Kidney (tissue), 13 donors: ENCODE measurements at regions not wholly inside any gene's neighbourhood (a gene's known extent, or its start where the extent isn't known, plus 50 kb on each side); places are given as distances from the start of the nearest gene placed in this dataset.

Experiments used
- DNase-seq, 5 donors: peaks; one replicate each; pipeline ENCODE4 v3.0.0-alpha.2; 2013 to 2020
- FAIRE-seq: peaks from 2 replicates; lab custom pipeline; 2012; peaks lifted over from hg19 to GRCh38; lab: Jason Lieb, UNC
- H3K27ac ChIP-seq, 2 donors: one replicate each; pipeline ENCODE4 v1.7.0; 2013; ENCODE audit warnings: low read depth in 2 of 2, low read length in 2 of 2, inconsistent platforms in 1 of 2
- H3K27me3 ChIP-seq: one replicate; pipeline ENCODE4 v1.7.1; 2013; ENCODE audit warnings: low read length, inconsistent platforms; ENCODE audit not compliant: control insufficient read depth, insufficient read depth
- H3K36me3 ChIP-seq, 3 donors: one replicate each; pipeline versions ENCODE4 v1.7.0 to v1.7.1; 2013; ENCODE audit warnings: low read length in 3 of 3, control low read depth in 1 of 3, inconsistent platforms in 1 of 3; ENCODE audit not compliant: insufficient read depth in 3 of 3, control insufficient read depth in 2 of 3
- H3K4me1 ChIP-seq, 3 donors: one replicate each; pipeline versions ENCODE4 v1.7.0 to v1.7.1; 2013; ENCODE audit warnings: low read length in 3 of 3, inconsistent platforms in 1 of 3, low read depth in 1 of 3; ENCODE audit not compliant: control insufficient read depth in 2 of 3, insufficient read depth in 2 of 3
- H3K4me3 ChIP-seq, 3 donors: one replicate each; pipeline versions ENCODE4 v1.7.0 to v1.8.1; 2013; ENCODE audit warnings: low read length in 3 of 3, control low read depth in 1 of 3, inconsistent platforms in 1 of 3
- H3K9ac ChIP-seq, 3 donors: one replicate each; pipeline versions ENCODE4 v1.7.0 to v1.7.1; 2013; ENCODE audit warnings: low read length in 3 of 3, control low read depth in 1 of 3, inconsistent platforms in 1 of 3
- H3K9me3 ChIP-seq, 3 donors: one replicate each; pipeline versions ENCODE4 v1.7.0 to v1.7.1; 2013; ENCODE audit warnings: low read length in 3 of 3, control low read depth in 1 of 3, inconsistent platforms in 1 of 3; ENCODE audit not compliant: control insufficient read depth in 2 of 3, insufficient read depth in 1 of 3
- intact Hi-C: fragments of 100-400 bp; cut with DNase I; formaldehyde crosslinking; loops from one replicate; pipeline ENCODE4 v1.11.1; 2022
- TF ChIP-seq, protein P1 (sequence below): IDR thresholded peaks from 3 replicates; pipeline ENCODE4 v1.5.1; 2012; ENCODE audit warnings: mild to moderate bottlenecking, moderate library complexity, borderline replicate concordance; ENCODE audit not compliant: insufficient read depth; ENCODE audit errors: extremely low read depth
- donor health status: control.
- donor health status: control.
- donor health status: control.
- donor health status: control.
- donor health status: control.
- donor health status: DM: yes; HTN: yes; CAD: no.
- donor health status: Normal renal cell carcinoma (clear cell type).

DNA sequence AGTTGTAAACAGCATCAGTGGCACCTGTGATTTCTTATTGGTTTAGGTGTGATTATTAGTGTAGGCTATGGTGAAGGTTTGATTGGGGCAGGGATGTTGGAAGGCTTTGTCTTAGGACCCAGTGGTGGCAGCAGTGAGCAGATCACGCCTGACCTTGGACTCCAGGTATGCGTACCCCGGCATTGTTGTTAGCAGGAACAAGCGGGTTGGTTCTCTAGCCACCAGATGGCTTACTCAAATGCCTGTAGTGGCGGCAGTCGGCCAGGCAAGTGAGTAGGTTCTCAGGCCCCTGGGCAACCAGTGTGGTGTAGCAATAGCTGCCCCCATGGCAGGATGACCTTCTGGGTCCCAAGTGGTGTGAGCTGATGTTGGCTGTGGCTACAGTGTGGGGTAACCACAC, 558.3 kb downstream of the KCNJ3 start:
- Histone ChIP-seq H3K9ac (no peak overlapping the region), H3K27ac (no peak overlapping the region), H3K27me3 (no peaks in the 10 kb centered on the region), H3K4me1 (no peaks in the 10 kb centered on the region), H3K4me3 (no peak overlapping the region), H3K36me3 (no peaks in the 10 kb centered on the region), H3K9me3 (no peaks in the 10 kb centered on the region)
- intact Hi-C loops = no loop called here
- no peak for FAIRE-seq
- TF ChIP-seq, protein P1, sequence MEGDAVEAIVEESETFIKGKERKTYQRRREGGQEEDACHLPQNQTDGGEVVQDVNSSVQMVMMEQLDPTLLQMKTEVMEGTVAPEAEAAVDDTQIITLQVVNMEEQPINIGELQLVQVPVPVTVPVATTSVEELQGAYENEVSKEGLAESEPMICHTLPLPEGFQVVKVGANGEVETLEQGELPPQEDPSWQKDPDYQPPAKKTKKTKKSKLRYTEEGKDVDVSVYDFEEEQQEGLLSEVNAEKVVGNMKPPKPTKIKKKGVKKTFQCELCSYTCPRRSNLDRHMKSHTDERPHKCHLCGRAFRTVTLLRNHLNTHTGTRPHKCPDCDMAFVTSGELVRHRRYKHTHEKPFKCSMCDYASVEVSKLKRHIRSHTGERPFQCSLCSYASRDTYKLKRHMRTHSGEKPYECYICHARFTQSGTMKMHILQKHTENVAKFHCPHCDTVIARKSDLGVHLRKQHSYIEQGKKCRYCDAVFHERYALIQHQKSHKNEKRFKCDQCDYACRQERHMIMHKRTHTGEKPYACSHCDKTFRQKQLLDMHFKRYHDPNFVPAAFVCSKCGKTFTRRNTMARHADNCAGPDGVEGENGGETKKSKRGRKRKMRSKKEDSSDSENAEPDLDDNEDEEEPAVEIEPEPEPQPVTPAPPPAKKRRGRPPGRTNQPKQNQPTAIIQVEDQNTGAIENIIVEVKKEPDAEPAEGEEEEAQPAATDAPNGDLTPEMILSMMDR = no peak
- no peak for DNase-seq

GRCh38 chr2:155250800-155251199, 552.3 kb downstream of the KCNJ3 start:
- no peak overlapping the region for H3K9ac ChIP-seq
- no peaks in the 10 kb centered on the region for H3K36me3 ChIP-seq
- FAIRE-seq (no peak), DNase-seq (peak in 2 of 5 donors; percentile 3 to 28)
- intact Hi-C loops = no loop called here
- H3K27me3 ChIP-seq = no peaks in the 10 kb centered on the region
- no peaks in the 10 kb centered on the region for H3K9me3 ChIP-seq
- TF ChIP-seq, protein P1 = peak; percentile 3
- no peak overlapping the region for H3K27ac ChIP-seq
- H3K4me3 ChIP-seq = no peak overlapping the region
- no peaks in the 10 kb centered on the region for H3K4me1 ChIP-seq

DNA sequence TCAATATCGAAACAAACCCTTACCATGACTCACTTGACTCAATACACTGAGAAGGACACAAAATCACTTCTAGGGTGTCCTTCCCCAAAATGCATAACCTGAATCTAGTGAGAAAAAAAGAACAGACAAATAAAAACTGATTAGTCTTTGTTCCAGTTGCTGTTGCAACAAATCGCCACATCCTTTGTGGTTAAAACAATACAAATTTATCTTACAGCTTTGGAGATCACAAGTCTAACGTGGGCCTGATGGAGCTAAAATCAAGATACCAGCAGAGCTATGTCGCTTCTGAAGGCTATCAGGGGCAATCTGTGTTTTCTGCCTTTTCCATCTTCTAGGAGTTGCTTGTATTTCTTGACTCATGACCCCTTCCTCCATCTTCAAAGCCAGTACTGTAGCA, 541.7 kb downstream of the KCNJ3 start:
- DNase-seq (no peak), FAIRE-seq (no peak)
- no peaks in the 10 kb centered on the region for H3K9me3 ChIP-seq
- no peak overlapping the region for H3K27ac ChIP-seq
- no peaks in the 10 kb centered on the region for H3K36me3 ChIP-seq
- H3K4me1 ChIP-seq = no peaks in the 10 kb centered on the region
- TF ChIP-seq, protein P1 = no peak
- H3K27me3 ChIP-seq = no peaks in the 10 kb centered on the region
- intact Hi-C loops = no loop called here
- no peak overlapping the region for H3K9ac ChIP-seq
- no peak overlapping the region for H3K4me3 ChIP-seq

DNA sequence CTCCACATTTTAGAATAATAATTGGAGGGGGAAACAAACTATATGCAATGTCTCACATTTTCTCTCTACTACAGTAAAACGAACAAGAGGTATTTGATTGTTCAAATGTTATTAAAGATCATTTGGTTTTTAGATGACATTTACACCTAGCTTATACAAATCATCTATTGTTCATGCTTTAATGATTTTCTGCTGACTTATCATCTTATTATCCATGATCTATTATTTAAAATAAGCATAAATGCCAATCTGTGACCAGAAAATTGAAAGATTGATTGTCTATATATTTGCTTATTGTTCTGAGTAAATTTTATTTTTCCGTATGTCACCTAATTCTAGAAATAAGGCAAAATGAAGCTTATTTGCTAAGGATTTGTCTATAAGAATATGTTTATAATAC, 537.2 kb downstream of the KCNJ3 start:
- TF ChIP-seq, protein P1 = no peak
- H3K9ac ChIP-seq = no peak overlapping the region
- no peaks in the 10 kb centered on the region for H3K4me1 ChIP-seq
- no peak overlapping the region for H3K27ac ChIP-seq
- no peak for DNase-seq
- H3K36me3 ChIP-seq = no peaks in the 10 kb centered on the region
- no peak for FAIRE-seq
- no peaks in the 10 kb centered on the region for H3K27me3 ChIP-seq
- no peaks in the 10 kb centered on the region for H3K9me3 ChIP-seq
- intact Hi-C loops = no loop called here
- H3K4me3 ChIP-seq = no peak overlapping the region
